ENCODE measurements at regions not wholly inside any gene's neighbourhood (a gene's known extent, or its start where the extent isn't known, plus 50 kb on each side); places are given as distances from the start of the nearest gene placed in this dataset.

DNA sequence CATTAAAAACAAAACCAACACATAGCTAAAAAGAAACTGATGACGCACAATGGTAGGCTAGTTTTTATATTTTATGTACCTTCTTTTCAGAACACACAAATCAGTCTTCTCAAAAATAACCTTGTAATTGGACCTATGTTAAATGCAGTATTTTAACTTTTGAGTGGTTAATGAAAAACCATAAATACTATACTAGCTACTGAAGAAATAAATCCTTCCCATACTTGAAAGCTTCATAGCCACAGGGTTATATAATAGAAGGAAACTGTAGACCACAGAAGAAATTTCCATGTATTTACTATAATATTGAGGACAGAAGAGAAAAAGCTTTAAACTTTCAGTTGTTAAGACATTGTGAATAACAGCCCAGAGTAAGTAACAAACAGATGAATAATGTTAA lies 1094.3 kb upstream of the SLC10A2 start:
- no peaks in the 10 kb centered on the region for H3K36me3 ChIP-seq
- no peaks in the 10 kb centered on the region for H3K9me3 ChIP-seq
- intact Hi-C loops (cut with DNase I): no loop called here
- no peaks in the 10 kb centered on the region for H3K4me1 ChIP-seq
- ATAC-seq (no peak), DNase-seq (no peak)
- no peak overlapping the region for H3K27ac ChIP-seq
- H3K27me3 ChIP-seq (ENCODE audit: low read depth): no peaks in the 10 kb centered on the region
- no peak for TF ChIP-seq CTCF (IDR thresholded peaks at IDR 0.05)
- H3K4me3 ChIP-seq: no peak overlapping the region

- H3K27ac ChIP-seq: no peak overlapping the region
- H3K27me3 ChIP-seq (ENCODE audit: low read depth): no peaks in the 10 kb centered on the region
- H3K9me3 ChIP-seq: no peaks in the 10 kb centered on the region
- no peak for TF ChIP-seq CTCF (IDR thresholded peaks at IDR 0.05)
- intact Hi-C loops (cut with DNase I): no loop called here
- ATAC-seq (no peak), DNase-seq (no peak)
- no peaks in the 10 kb centered on the region for H3K36me3 ChIP-seq
- H3K4me3 ChIP-seq: no peak overlapping the region
- no peaks in the 10 kb centered on the region for H3K4me1 ChIP-seq
Measured at GRCh38 chr13:104143760-104144416, 1077.7 kb upstream of the SLC10A2 start.

GRCh38 chr13:104140552-104140951 lies 1074.3 kb upstream of the SLC10A2 start:
- no peak for TF ChIP-seq CTCF (IDR thresholded peaks at IDR 0.05)
- Histone ChIP-seq H3K4me1 (no peaks in the 10 kb centered on the region), H3K4me3 (no peak overlapping the region), H3K36me3 (no peaks in the 10 kb centered on the region), H3K27ac (no peak overlapping the region), H3K9me3 (no peaks in the 10 kb centered on the region), H3K27me3 (ENCODE audit: low read depth) (no peaks in the 10 kb centered on the region)
- intact Hi-C loops (cut with DNase I): no loop called here
- DNase-seq (no peak), ATAC-seq (no peak)

GRCh38 chr13:104137416-104137815 lies 1071.2 kb upstream of the SLC10A2 start:
- DNase-seq (no peak), ATAC-seq (no peak)
- Histone ChIP-seq H3K36me3 (no peaks in the 10 kb centered on the region), H3K4me1 (no peaks in the 10 kb centered on the region), H3K4me3 (no peak overlapping the region), H3K9me3 (no peaks in the 10 kb centered on the region), H3K27ac (no peak overlapping the region), H3K27me3 (ENCODE audit: low read depth) (no peaks in the 10 kb centered on the region)
- no peak for TF ChIP-seq CTCF (IDR thresholded peaks at IDR 0.05)
- intact Hi-C loops (cut with DNase I): no loop called here

DNA sequence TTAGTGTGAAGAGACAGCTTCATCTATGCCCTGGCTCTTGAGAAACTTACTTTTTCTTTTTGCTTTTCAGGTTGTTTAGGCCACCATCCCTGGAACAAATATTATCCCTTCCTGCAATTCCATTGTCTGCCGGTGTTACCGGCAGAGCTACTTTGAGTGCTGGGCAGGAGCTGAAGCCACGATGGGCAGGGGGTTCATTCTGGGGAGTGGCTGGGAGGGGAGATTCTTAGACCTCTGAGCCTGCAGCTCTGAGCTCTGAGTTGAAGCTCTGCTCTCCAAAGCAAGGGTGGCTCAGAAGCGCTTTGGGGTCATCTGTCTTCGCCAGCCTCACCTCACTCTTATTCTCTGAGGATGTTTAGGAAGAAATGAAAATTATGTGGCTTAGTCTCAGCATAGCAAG lies 1066.6 kb upstream of the SLC10A2 start:
- no peak for TF ChIP-seq CTCF (IDR thresholded peaks at IDR 0.05)
- Histone ChIP-seq H3K36me3 (no peaks in the 10 kb centered on the region), H3K27ac (no peak overlapping the region), H3K4me3 (no peak overlapping the region), H3K4me1 (no peaks in the 10 kb centered on the region), H3K9me3 (no peaks in the 10 kb centered on the region), H3K27me3 (ENCODE audit: low read depth) (no peaks in the 10 kb centered on the region)
- intact Hi-C loops (cut with DNase I): no loop called here
- ATAC-seq (no peak), DNase-seq (no peak)
